ENCODE measurements at regions not wholly inside any gene's neighbourhood (a gene's known extent, or its start where the extent isn't known, plus 50 kb on each side); places are given as distances from the start of the nearest gene placed in this dataset.

DNA sequence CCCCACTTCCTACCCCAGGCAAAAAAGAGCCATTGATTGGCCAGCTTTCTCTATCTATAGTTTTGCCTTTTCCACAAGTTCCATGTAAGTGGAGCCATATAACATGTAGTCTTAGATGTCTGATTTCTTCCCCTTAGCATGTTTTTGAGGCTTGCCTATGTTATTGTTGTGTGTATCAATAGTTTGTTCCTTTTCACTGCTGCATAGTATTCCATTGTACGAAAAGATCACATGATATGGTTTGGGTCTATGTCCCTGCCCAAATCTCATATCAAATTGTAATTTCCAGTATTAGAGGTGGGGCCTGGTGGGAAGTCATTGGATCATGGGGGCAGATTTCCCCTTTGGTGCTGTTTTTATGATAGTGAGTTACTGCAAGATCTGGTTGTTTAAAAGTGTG is 93.6 kb upstream of the RFLNA start:
- no peaks in the 10 kb centered on the region for H3K27me3 ChIP-seq
- H3K9me3 ChIP-seq, result no peaks in the 10 kb centered on the region
- intact Hi-C loops (cut with DNase I; ENCODE audit: low total_unique reads), result no loop called here
- H3K4me3 ChIP-seq, result no peak overlapping the region
- H3K36me3 ChIP-seq (ENCODE audit: low read depth, missing control alignments), result no peaks in the 10 kb centered on the region
- WGBS, 2 donors, result 97 to 100% methylated on average over 1 of the region's 1 CpG
- no peak for DNase-seq
- no peak overlapping the region for H3K27ac ChIP-seq
- H3K4me1 ChIP-seq, result no peaks in the 10 kb centered on the region
- TF ChIP-seq, protein P1, sequence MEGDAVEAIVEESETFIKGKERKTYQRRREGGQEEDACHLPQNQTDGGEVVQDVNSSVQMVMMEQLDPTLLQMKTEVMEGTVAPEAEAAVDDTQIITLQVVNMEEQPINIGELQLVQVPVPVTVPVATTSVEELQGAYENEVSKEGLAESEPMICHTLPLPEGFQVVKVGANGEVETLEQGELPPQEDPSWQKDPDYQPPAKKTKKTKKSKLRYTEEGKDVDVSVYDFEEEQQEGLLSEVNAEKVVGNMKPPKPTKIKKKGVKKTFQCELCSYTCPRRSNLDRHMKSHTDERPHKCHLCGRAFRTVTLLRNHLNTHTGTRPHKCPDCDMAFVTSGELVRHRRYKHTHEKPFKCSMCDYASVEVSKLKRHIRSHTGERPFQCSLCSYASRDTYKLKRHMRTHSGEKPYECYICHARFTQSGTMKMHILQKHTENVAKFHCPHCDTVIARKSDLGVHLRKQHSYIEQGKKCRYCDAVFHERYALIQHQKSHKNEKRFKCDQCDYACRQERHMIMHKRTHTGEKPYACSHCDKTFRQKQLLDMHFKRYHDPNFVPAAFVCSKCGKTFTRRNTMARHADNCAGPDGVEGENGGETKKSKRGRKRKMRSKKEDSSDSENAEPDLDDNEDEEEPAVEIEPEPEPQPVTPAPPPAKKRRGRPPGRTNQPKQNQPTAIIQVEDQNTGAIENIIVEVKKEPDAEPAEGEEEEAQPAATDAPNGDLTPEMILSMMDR (IDR thresholded peaks at IDR 0.05), result no peak
- no peak for TF ChIP-seq POLR2A (IDR thresholded peaks at IDR 0.05)

DNA sequence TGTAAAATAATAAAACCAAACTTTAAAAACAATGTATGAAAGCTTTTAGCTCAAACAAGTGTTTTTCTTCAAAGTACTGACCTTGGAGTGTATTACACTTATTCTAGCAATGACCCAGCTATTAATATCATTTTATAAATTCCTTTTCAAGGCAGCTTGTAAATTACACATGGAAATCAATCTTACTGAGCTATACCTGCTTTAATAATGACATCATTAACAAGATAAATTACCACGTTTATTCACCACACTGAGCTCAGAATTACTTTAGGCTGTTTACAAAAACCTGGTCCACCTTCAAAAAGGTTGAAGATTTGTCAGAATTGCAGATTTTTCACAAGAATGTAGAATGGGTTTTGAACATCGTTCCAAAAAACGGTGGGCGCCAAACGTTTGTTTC is 91.7 kb upstream of the RFLNA start:
- no peak for TF ChIP-seq POLR2A (IDR thresholded peaks at IDR 0.05)
- TF ChIP-seq, protein P1 (IDR thresholded peaks at IDR 0.05), result no peak
- Histone ChIP-seq H3K27ac (no peak overlapping the region), H3K27me3 (no peaks in the 10 kb centered on the region), H3K9me3 (no peaks in the 10 kb centered on the region), H3K4me3 (no peak overlapping the region), H3K36me3 (ENCODE audit: low read depth, missing control alignments) (no peaks in the 10 kb centered on the region), H3K4me1 (no peaks in the 10 kb centered on the region)
- intact Hi-C loops (cut with DNase I; ENCODE audit: low total_unique reads), result no loop called here
- DNase-seq, result no peak
- 37 to 51% methylated on average over 5 of the region's 5 CpGs for WGBS, 2 donors

DNA sequence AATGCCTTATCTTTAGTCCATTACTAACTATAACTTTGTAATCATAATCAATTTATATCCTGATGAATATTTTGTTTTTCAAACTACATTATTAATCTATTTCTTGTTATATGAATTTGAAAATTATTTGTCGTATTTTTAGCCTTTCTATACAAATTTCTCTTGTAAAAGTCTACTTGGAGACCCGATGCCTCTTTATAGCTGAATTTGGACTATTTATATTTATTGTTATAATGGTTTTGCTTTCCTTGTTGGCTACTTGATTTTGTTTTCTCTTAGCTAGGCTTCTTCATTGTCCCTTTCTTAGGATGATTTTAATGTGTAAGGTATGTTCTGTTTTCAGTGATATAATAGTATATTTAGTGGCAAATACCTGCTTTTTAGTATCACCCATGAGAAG is 89.5 kb upstream of the RFLNA start:
- TF ChIP-seq, protein P1 (IDR thresholded peaks at IDR 0.05), result no peak
- no peak for TF ChIP-seq POLR2A (IDR thresholded peaks at IDR 0.05)
- Histone ChIP-seq H3K27me3 (no peaks in the 10 kb centered on the region), H3K9me3 (no peaks in the 10 kb centered on the region), H3K36me3 (ENCODE audit: low read depth, missing control alignments) (no peaks in the 10 kb centered on the region), H3K4me1 (no peaks in the 10 kb centered on the region), H3K4me3 (no peak overlapping the region), H3K27ac (no peak overlapping the region)
- no peak for DNase-seq
- intact Hi-C loops (cut with DNase I; ENCODE audit: low total_unique reads), result no loop called here
- 94% methylated on average over 2 of the region's 2 CpGs for WGBS, 2 donors

DNA sequence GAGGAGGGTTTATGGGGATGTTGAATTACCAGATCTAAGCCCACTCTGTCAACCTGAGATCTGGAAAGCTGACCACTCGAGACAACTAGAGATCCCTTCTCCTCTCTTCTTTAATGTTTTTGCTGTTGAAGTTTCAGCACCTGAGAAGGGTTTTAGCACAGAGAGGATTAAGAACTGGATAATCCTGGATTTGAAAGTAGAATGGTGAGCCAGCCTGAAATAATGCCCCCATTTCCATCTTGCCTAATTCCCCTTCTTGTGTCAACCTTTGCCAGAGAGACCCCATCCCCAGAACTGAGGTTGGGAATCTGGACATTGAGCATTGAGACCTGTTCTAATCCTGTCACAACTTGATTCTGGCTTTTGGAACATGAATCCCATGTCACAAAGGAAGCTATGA is 87.8 kb upstream of the RFLNA start:
- no peak overlapping the region for H3K27ac ChIP-seq
- no peaks in the 10 kb centered on the region for H3K9me3 ChIP-seq
- intact Hi-C loops (cut with DNase I; ENCODE audit: low total_unique reads), result no loop called here
- 85 to 86% methylated on average over 1 of the region's 1 CpG for WGBS, 2 donors
- no peaks in the 10 kb centered on the region for H3K36me3 ChIP-seq (ENCODE audit: low read depth, missing control alignments)
- no peak for TF ChIP-seq POLR2A (IDR thresholded peaks at IDR 0.05)
- TF ChIP-seq, protein P1 (IDR thresholded peaks at IDR 0.05), result no peak
- H3K4me3 ChIP-seq, result no peak overlapping the region
- H3K27me3 ChIP-seq, result no peaks in the 10 kb centered on the region
- no peak for DNase-seq
- no peaks in the 10 kb centered on the region for H3K4me1 ChIP-seq

DNA sequence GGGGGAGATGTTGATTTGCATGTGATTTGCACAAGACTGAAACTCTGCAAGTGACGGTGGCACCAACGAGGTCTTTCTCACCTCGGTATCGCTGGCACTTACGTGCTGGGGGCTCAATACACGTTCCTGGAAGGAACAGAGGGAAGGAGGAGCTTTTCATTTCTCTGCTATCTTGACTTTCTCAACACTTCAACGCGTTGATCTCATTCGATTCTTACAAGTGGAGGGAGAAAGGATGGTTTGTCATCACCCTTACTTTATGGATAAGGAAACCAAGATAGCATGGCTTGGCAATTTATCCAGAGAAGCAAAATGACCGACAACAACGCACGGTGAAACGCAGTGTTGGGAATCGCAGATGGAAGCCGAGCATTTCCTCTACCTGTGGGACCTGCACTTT is 87.3 kb upstream of the RFLNA start:
- DNase-seq, result no peak
- Histone ChIP-seq H3K9me3 (no peaks in the 10 kb centered on the region), H3K27ac (no peak overlapping the region), H3K36me3 (ENCODE audit: low read depth, missing control alignments) (no peaks in the 10 kb centered on the region), H3K4me3 (no peak overlapping the region), H3K27me3 (no peaks in the 10 kb centered on the region), H3K4me1 (no peaks in the 10 kb centered on the region)
- WGBS, 2 donors, result 73 to 74% methylated on average over 15 of the region's 15 CpGs
- TF ChIP-seq, protein P1 (IDR thresholded peaks at IDR 0.05), result no peak
- TF ChIP-seq POLR2A (IDR thresholded peaks at IDR 0.05), result no peak
- intact Hi-C loops (cut with DNase I; ENCODE audit: low total_unique reads), result no loop called here

Data from testis (tissue), 2 donors.